ENCODE measurements at regions not wholly inside any gene's neighbourhood (a gene's known extent, or its start where the extent isn't known, plus 50 kb on each side); places are given as distances from the start of the nearest gene placed in this dataset.

DNA sequence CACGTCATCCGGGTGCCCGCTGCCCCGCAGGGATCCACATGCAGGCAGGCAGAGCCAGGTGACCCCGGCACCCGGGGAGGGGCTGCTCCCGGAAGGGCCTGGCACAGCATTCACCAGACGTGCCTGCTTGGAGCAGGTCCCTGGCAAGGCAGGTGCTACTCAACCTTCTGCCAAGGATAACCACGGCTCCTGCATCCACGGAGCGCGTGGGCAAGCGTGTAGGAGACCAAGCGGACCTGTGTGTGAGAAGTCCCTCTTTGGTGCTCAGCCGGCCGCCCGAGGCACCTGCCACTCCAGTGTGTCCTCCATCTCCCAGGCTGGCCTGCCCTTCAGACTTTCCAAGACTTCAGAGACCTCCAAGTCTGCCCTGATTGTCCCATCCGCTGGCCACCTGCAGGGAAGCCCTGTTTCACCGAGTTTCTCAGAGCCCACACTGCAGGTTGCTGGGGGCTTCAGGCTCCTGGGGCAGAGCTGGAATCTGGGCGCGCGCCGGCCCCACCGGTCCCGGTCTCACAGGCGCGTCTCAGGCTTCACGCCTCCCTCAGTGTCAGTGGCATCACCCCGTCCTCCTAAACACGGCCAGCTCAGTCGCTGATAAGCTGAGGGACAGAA, 124.3 kb downstream of the DLL1 start:
- H3K4me2 ChIP-seq (ENCODE audit: insufficient read depth, low read length), result no peak overlapping the region
- H3K27ac ChIP-seq (ENCODE audit: low read length), result no peak overlapping the region
- no peak overlapping the region for H2AFZ ChIP-seq (ENCODE audit: low read depth, low read length)
- H3K27me3 ChIP-seq (ENCODE audit: insufficient read depth, low read length, poor library complexity), result no peaks in the 10 kb centered on the region
- no peak overlapping the region for H3K9ac ChIP-seq (ENCODE audit: low read depth, low read length)
- no peak for DNase-seq
- no peak for TF ChIP-seq CTCF (IDR thresholded peaks at IDR 0.05; ENCODE audit: borderline replicate concordance, extremely low read depth, low read length, poor library complexity, severe bottlenecking)
- no peak for TF ChIP-seq EZH2 (IDR thresholded peaks at IDR 0.05; ENCODE audit: borderline replicate concordance, low read depth, low read length, severe bottlenecking)
- no peak overlapping the region for H3K4me3 ChIP-seq (ENCODE audit: low read depth in 1 of 2, low read length in 2 of 2)
- no peaks in the 10 kb centered on the region for H3K79me2 ChIP-seq (ENCODE audit: insufficient read depth, low read length)
- H3K9me3 ChIP-seq (ENCODE audit: insufficient read depth, low read length, severe bottlenecking), result peaks cover 10% of the 10 kb centered on the region
- ATAC-seq (ENCODE audit: insufficient read depth, low read depth), result no peak
- H3K36me3 ChIP-seq (ENCODE audit: insufficient read depth, low read length), result no peaks in the 10 kb centered on the region
- no peaks in the 10 kb centered on the region for H3K4me1 ChIP-seq (ENCODE audit: insufficient read depth, low read length)
- no peaks in the 10 kb centered on the region for H4K20me1 ChIP-seq (ENCODE audit: insufficient read depth, low read length)

DNA sequence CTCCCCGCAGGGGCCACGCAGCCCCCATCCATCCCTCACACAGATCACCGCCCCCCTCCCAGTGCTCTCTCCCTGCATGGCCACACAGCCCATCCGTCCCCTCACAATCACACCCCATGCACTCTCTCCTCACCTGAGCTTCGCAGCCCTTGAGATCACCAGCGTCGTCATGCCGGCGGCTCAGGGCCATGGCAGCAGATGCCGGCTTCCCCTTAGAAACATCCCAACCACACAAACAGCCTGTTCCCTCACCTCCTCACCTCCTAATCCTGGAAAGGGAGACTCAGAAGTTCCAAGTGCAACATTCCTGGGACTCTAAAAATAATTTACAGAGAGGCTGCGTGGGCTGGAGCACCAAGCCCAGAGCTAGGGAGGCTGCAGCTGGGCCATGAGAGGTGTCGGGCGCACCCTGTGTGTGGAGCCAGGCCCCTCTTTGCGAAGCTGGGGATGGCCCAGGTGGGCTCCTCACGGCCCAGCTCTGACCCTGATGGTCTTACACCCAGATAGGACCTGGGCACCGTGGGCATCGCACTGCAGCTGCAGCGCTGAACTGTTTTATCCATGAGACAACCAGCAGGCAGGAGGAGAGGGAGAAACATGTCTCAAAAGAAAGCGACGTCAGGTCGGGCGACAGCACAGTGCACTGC, 125.3 kb downstream of the DLL1 start:
- H4K20me1 ChIP-seq (ENCODE audit: insufficient read depth, low read length), result no peaks in the 10 kb centered on the region
- H3K79me2 ChIP-seq (ENCODE audit: insufficient read depth, low read length), result no peaks in the 10 kb centered on the region
- H3K4me1 ChIP-seq (ENCODE audit: insufficient read depth, low read length), result no peaks in the 10 kb centered on the region
- no peaks in the 10 kb centered on the region for H3K27me3 ChIP-seq (ENCODE audit: insufficient read depth, low read length, poor library complexity)
- no peak for ATAC-seq (ENCODE audit: insufficient read depth, low read depth)
- no peaks in the 10 kb centered on the region for H3K36me3 ChIP-seq (ENCODE audit: insufficient read depth, low read length)
- no peak overlapping the region for H2AFZ ChIP-seq (ENCODE audit: low read depth, low read length)
- H3K4me2 ChIP-seq (ENCODE audit: insufficient read depth, low read length), result no peak overlapping the region
- H3K27ac ChIP-seq (ENCODE audit: low read length), result no peak overlapping the region
- H3K9me3 ChIP-seq (ENCODE audit: insufficient read depth, low read length, severe bottlenecking), result peaks cover 10% of the 10 kb centered on the region
- no peak overlapping the region for H3K4me3 ChIP-seq (ENCODE audit: low read depth in 1 of 2, low read length in 2 of 2)
- no peak for DNase-seq
- TF ChIP-seq CTCF (IDR thresholded peaks at IDR 0.05; ENCODE audit: borderline replicate concordance, extremely low read depth, low read length, poor library complexity, severe bottlenecking), result no peak
- H3K9ac ChIP-seq (ENCODE audit: low read depth, low read length), result no peak overlapping the region

GRCh38 chr6:170165085-170165470, 125.8 kb downstream of the DLL1 start:
- Histone ChIP-seq H4K20me1 (ENCODE audit: insufficient read depth, low read length) (no peaks in the 10 kb centered on the region), H3K79me2 (ENCODE audit: insufficient read depth, low read length) (no peaks in the 10 kb centered on the region), H3K27ac (ENCODE audit: low read length) (no peak overlapping the region), H3K9me3 (ENCODE audit: insufficient read depth, low read length, severe bottlenecking) (peaks cover 6% of the 10 kb centered on the region), H3K4me1 (ENCODE audit: insufficient read depth, low read length) (no peaks in the 10 kb centered on the region), H3K27me3 (ENCODE audit: insufficient read depth, low read length, poor library complexity) (no peaks in the 10 kb centered on the region), H3K4me3 (ENCODE audit: low read depth in 1 of 2, low read length in 2 of 2) (no peak overlapping the region), H3K9ac (ENCODE audit: low read depth, low read length) (no peak overlapping the region), H3K4me2 (ENCODE audit: insufficient read depth, low read length) (no peak overlapping the region), H2AFZ (ENCODE audit: low read depth, low read length) (no peak overlapping the region), H3K36me3 (ENCODE audit: insufficient read depth, low read length) (no peaks in the 10 kb centered on the region)
- no peak for DNase-seq
- TF ChIP-seq CTCF (IDR thresholded peaks at IDR 0.05; ENCODE audit: borderline replicate concordance, extremely low read depth, low read length, poor library complexity, severe bottlenecking), result no peak
- TF ChIP-seq EZH2 (IDR thresholded peaks at IDR 0.05; ENCODE audit: borderline replicate concordance, low read depth, low read length, severe bottlenecking), result no peak
- ATAC-seq (ENCODE audit: insufficient read depth, low read depth), result no peak

All from DND-41 (cell line).